ENCODE measurements at regions not wholly inside any gene's neighbourhood (a gene's known extent, or its start where the extent isn't known, plus 50 kb on each side); places are given as distances from the start of the nearest gene placed in this dataset.

GRCh38 chr1:170284951-170285350 is 139.2 kb downstream of the NTMT2 start:
- ATAC-seq (no peak), DNase-seq (ENCODE audit: low spot score) (no peak)
- Mint-ChIP-seq H3K27ac (no peak overlapping the region), H3K4me3 (no peak overlapping the region), H3K4me1 (ENCODE audit: low read depth in 2 of 2) (no peaks in the 10 kb centered on the region), H3K27me3 (peaks cover 7 to 23% of the 10 kb centered on the region in 2 donors), H3K9me3 (no peaks in the 10 kb centered on the region), H3K36me3 (no peaks in the 10 kb centered on the region)

DNA sequence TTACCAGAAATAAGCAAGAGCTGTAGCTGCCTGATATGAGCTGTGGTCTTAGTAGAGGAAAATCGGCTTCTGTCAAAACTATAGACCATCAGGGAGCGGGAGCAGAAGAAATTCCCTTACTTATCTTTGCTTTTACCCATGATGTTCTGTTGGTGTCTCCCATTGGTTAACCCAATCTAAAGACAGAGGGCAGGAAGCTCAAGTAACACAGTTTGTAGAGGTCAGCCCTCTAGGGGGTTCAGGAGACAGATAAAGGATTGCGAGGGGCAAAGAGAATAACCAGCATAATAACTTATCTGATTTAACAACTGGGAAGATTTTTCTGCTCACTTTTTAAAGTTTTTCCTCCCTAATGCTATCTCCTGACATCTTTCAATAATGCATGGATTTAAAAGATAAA is 142.4 kb downstream of the NTMT2 start:
- no peak overlapping the region for H3K4me3 Mint-ChIP-seq

DNA sequence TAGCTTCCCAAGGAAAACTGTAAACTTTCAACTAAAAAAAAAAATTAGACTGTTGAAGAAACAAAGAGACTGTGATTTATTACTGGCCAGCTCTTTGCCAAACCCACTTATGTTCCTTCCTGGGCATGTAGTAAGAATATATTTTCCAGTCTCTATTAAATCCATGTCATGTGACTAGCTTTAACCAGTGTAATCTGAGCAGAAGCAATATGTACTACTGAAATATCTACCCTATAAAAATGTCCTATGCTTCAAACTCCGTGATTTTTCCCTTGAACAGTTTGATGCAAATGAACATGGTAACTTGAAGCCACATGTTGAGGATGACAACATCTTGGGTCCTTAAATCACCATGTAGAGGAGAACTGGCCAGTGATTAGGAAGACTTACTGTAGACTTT is 144.5 kb downstream of the NTMT2 start:
- Mint-ChIP-seq H3K27me3 (peaks cover 9 to 37% of the 10 kb centered on the region in 2 donors), H3K4me3 (no peak overlapping the region), H3K9me3 (no peaks in the 10 kb centered on the region), H3K27ac (no peak overlapping the region), H3K4me1 (ENCODE audit: low read depth in 2 of 2) (no peaks in the 10 kb centered on the region), H3K36me3 (no peaks in the 10 kb centered on the region)
- ATAC-seq (no peak), DNase-seq (ENCODE audit: low spot score) (no peak)

More for the DNA sequence above, 142.4 kb downstream of the NTMT2 start:
- no peak overlapping the region for H3K27ac Mint-ChIP-seq
- no peaks in the 10 kb centered on the region for H3K9me3 Mint-ChIP-seq
- no peak for DNase-seq (ENCODE audit: low spot score)
- H3K36me3 Mint-ChIP-seq: no peaks in the 10 kb centered on the region
- no peak for ATAC-seq
- no peaks in the 10 kb centered on the region for H3K4me1 Mint-ChIP-seq (ENCODE audit: low read depth in 2 of 2)
- H3K27me3 Mint-ChIP-seq: peaks cover 9 to 31% of the 10 kb centered on the region in 2 donors

GRCh38 chr1:170290991-170291390 is 145.2 kb downstream of the NTMT2 start:
- DNase-seq (ENCODE audit: low spot score) (no peak), ATAC-seq (no peak)
- no peaks in the 10 kb centered on the region for H3K4me1 Mint-ChIP-seq (ENCODE audit: low read depth in 2 of 2)
- no peaks in the 10 kb centered on the region for H3K9me3 Mint-ChIP-seq
- no peak overlapping the region for H3K27ac Mint-ChIP-seq
- no peaks in the 10 kb centered on the region for H3K36me3 Mint-ChIP-seq
- H3K4me3 Mint-ChIP-seq: no peak overlapping the region
- peaks cover 9 to 37% of the 10 kb centered on the region in 2 donors for H3K27me3 Mint-ChIP-seq

- H3K4me3 Mint-ChIP-seq: no peak overlapping the region
- no peak overlapping the region for H3K27ac Mint-ChIP-seq
- no peak for ATAC-seq
- no peak for DNase-seq (ENCODE audit: low spot score)
- no peaks in the 10 kb centered on the region for H3K36me3 Mint-ChIP-seq
- peaks cover 12 to 39% of the 10 kb centered on the region in 2 donors for H3K27me3 Mint-ChIP-seq
- H3K9me3 Mint-ChIP-seq: no peaks in the 10 kb centered on the region
- H3K4me1 Mint-ChIP-seq (ENCODE audit: low read depth in 2 of 2): no peaks in the 10 kb centered on the region
Observed at GRCh38 chr1:170291516-170291915, 145.8 kb downstream of the NTMT2 start.

DNA sequence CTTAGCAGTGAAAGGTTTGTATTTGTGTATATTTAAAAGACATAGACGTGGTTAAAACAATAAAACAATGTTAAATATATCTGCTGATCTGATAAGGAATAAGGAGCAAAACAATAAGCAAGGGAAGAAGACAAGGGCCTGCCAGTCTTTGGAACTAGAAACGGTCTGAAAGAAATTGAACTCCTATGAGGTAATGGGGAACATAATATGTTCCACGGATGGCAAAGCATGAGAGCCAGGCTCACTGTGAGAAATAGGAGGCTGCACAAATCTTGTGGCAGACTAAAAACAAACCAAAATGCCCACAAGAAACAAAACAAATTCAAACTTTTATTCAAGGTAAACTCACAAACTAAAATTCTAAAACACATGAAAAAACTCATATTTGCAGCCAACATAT is 150.5 kb downstream of the NTMT2 start:
- peaks cover 5 to 13% of the 10 kb centered on the region in 2 donors for H3K27me3 Mint-ChIP-seq
- DNase-seq (ENCODE audit: low spot score): no peak
- ATAC-seq: no peak
- H3K4me3 Mint-ChIP-seq: no peak overlapping the region
- H3K4me1 Mint-ChIP-seq (ENCODE audit: low read depth in 2 of 2): no peaks in the 10 kb centered on the region
- no peak overlapping the region for H3K27ac Mint-ChIP-seq
- no peaks in the 10 kb centered on the region for H3K36me3 Mint-ChIP-seq
- peaks cover 3% of the 10 kb centered on the region for H3K9me3 Mint-ChIP-seq

DNA sequence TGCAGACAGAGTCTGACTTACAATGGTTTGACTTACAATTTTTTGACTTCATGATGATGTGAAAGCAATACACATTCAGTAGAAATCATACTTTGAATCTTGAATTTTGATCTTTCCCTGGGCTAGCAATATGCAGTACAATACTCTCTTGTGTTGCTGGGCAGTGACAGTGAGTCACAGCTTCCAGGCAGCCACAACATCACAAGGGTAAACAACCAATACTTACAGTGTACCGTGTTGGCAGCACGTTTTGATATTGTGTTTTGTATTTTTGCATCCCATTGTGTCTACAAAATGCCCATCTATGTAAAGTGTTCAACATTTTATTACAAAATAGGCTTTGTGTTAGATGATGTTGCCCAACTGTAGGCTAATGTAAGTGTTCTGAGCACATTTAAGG is 150.9 kb downstream of the NTMT2 start:
- Mint-ChIP-seq H3K4me1 (ENCODE audit: low read depth in 2 of 2) (no peaks in the 10 kb centered on the region), H3K36me3 (no peaks in the 10 kb centered on the region), H3K27me3 (peaks cover 5 to 13% of the 10 kb centered on the region in 2 donors), H3K27ac (no peak overlapping the region), H3K9me3 (peaks cover 3% of the 10 kb centered on the region), H3K4me3 (no peak overlapping the region)
- DNase-seq (ENCODE audit: low spot score) (no peak), ATAC-seq (no peak)

- Mint-ChIP-seq H3K9me3 (peaks cover 2% of the 10 kb centered on the region), H3K4me3 (no peak overlapping the region)
Observed at GRCh38 chr1:170301596-170301995, 155.8 kb downstream of the NTMT2 start.

DNA sequence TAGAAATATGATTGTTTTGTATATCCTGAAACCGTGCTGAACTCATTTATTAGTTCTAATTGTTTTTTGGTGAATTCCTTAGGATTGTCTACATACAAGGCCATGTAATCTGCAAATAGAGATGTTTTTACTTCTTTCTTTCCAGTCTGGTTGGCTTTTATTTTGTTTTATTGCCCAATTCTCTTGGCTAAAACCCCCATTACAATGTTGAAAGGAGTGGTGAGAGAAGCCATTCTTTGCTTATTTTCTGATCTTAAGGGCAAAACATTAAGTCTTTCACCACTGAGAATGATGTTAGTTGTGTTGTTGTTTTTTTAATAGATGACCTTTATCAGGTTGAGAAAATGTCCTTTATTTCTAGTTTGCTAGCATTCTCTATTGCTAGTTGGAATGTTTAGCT is 157.3 kb downstream of the NTMT2 start:
- Mint-ChIP-seq H3K4me1 (ENCODE audit: low read depth in 2 of 2) (no peaks in the 10 kb centered on the region), H3K36me3 (no peaks in the 10 kb centered on the region)

More at GRCh38 chr1:170301596-170301995, 155.8 kb downstream of the NTMT2 start:
- Mint-ChIP-seq H3K27me3 (peaks cover 6 to 11% of the 10 kb centered on the region in 2 donors), H3K4me1 (ENCODE audit: low read depth in 2 of 2) (no peaks in the 10 kb centered on the region), H3K27ac (no peak overlapping the region), H3K36me3 (no peaks in the 10 kb centered on the region)
- ATAC-seq: no peak
- DNase-seq (ENCODE audit: low spot score): no peak

DNA sequence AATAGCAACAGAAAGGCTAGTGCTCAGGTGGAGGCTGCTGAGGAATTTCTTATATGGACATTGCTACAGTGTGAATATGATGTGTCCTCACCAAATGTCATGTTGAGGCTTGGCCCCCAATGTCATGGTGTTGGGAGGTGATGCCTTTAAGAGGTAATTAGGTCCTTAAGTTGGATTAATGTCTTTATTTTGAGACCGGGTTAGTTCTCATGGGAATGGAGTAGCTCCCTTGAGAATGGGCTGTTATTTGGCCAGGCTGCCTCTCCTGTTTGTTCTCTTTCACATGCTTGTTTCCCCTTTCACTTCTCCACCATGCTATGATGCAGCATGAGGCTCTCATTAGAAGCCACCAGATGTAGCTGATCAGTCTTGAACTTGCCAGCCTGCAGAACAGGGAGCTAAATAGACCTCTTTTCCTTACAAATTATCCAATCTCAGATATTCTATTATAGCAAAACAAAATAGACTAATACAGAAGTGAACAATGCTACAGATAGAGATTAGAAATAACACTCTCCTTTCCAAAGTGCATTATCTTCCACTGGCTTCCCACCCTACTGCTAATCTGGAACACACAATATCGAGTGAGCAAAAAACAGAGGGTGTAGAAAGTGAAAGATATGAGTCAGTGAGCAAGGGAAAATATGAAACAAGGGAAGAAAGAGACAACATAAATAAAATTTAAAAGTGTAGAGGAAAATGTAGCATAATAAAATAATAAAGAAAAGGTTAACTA is 160.2 kb downstream of the NTMT2 start:
- H3K27me3 Mint-ChIP-seq: peaks cover 7% of the 10 kb centered on the region in 2 donors
- no peak overlapping the region for H3K4me3 Mint-ChIP-seq
- no peaks in the 10 kb centered on the region for H3K36me3 Mint-ChIP-seq
- peaks cover 3% of the 10 kb centered on the region for H3K9me3 Mint-ChIP-seq
- H3K4me1 Mint-ChIP-seq (ENCODE audit: low read depth in 2 of 2): no peaks in the 10 kb centered on the region
- DNase-seq (ENCODE audit: low spot score) (no peak), ATAC-seq (no peak)
- H3K27ac Mint-ChIP-seq: no peak overlapping the region

More for the DNA sequence above, 157.3 kb downstream of the NTMT2 start:
- ATAC-seq (no peak), DNase-seq (ENCODE audit: low spot score) (no peak)
- no peaks in the 10 kb centered on the region for H3K9me3 Mint-ChIP-seq
- no peak overlapping the region for H3K4me3 Mint-ChIP-seq
- H3K27me3 Mint-ChIP-seq: peaks cover 7% of the 10 kb centered on the region in 2 donors
- H3K27ac Mint-ChIP-seq: no peak overlapping the region

DNA sequence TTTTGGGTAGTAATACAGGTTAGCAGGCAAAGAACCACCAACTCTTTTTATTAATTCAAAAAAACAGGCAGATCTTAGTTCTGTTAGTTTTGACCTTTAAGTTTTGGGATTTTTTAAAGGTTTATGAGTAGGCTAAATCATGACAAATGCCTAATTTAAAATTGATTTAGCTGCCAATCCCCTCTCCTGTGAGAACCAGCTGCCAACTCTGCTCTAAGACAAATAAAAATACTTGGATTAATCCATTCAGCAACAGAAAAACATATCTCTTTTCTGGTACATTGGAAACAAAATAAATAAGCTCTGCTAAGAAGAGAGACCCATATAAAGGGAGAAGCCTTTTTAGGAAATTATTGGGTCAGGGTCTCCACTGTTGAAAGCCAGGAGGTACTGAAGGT is 160.8 kb downstream of the NTMT2 start:
- no peaks in the 10 kb centered on the region for H3K36me3 Mint-ChIP-seq
- peaks cover 3% of the 10 kb centered on the region for H3K9me3 Mint-ChIP-seq
- H3K27me3 Mint-ChIP-seq: peaks cover 7% of the 10 kb centered on the region in 2 donors
- DNase-seq (ENCODE audit: low spot score) (no peak), ATAC-seq (no peak)
- no peak overlapping the region for H3K4me3 Mint-ChIP-seq
- H3K4me1 Mint-ChIP-seq (ENCODE audit: low read depth in 2 of 2): no peaks in the 10 kb centered on the region
- H3K27ac Mint-ChIP-seq: no peak overlapping the region

- H3K4me3 Mint-ChIP-seq: no peak overlapping the region
- no peak for DNase-seq (ENCODE audit: low spot score)
- no peak for ATAC-seq
- no peaks in the 10 kb centered on the region for H3K36me3 Mint-ChIP-seq
- H3K27ac Mint-ChIP-seq: no peak overlapping the region
- peaks cover 7% of the 10 kb centered on the region in 2 donors for H3K27me3 Mint-ChIP-seq
- peaks cover 3% of the 10 kb centered on the region for H3K9me3 Mint-ChIP-seq
- H3K4me1 Mint-ChIP-seq (ENCODE audit: low read depth in 2 of 2): no peaks in the 10 kb centered on the region
Observed at GRCh38 chr1:170306948-170307347, 161.2 kb downstream of the NTMT2 start.

- no peaks in the 10 kb centered on the region for H3K36me3 Mint-ChIP-seq
- H3K9me3 Mint-ChIP-seq: peaks cover 3% of the 10 kb centered on the region
- DNase-seq (ENCODE audit: low spot score) (no peak), ATAC-seq (no peak)
- H3K27me3 Mint-ChIP-seq: peaks cover 7% of the 10 kb centered on the region in 2 donors
- H3K27ac Mint-ChIP-seq: no peak overlapping the region
- no peaks in the 10 kb centered on the region for H3K4me1 Mint-ChIP-seq (ENCODE audit: low read depth in 2 of 2)
- no peak overlapping the region for H3K4me3 Mint-ChIP-seq
Observed at GRCh38 chr1:170307426-170307825, 161.7 kb downstream of the NTMT2 start.

GRCh38 chr1:170309389-170310013 is 163.7 kb downstream of the NTMT2 start:
- Mint-ChIP-seq H3K36me3 (no peaks in the 10 kb centered on the region), H3K9me3 (peaks cover 3% of the 10 kb centered on the region), H3K27ac (no peak overlapping the region), H3K27me3 (peaks cover 6 to 19% of the 10 kb centered on the region in 2 donors), H3K4me1 (ENCODE audit: low read depth in 2 of 2) (no peaks in the 10 kb centered on the region), H3K4me3 (no peak overlapping the region)
- DNase-seq (ENCODE audit: low spot score) (no peak), ATAC-seq (no peak)

Measured in natural killer cell treated with Interleukin-12 subunit alpha and Interleukin-12 subunit beta and Interleukin-15 and Interleukin-18, amount 100 ng/mL, for 72 hours (primary cell).